OCI-LY3 (cell line): ENCODE measurements at regions not wholly inside any gene's neighbourhood (a gene's known extent, or its start where the extent isn't known, plus 50 kb on each side); places are given as distances from the start of the nearest gene placed in this dataset.

Source experiments
- EZH2phosphoT487 ChIP-seq: fragments of 200-600 bp; shearing (Covaris generic); IDR thresholded peaks from 2 replicates; pipeline ENCODE4 v1.6.1; 2018; ENCODE audit warnings: antibody characterized with exemption, mixed run types, low read depth
- TF ChIP-seq, protein P1 (sequence below): fragments of 200-600, 300-600 bp; sonication (generic); IDR thresholded peaks from 2 replicates; pipeline ENCODE4 v1.5.1; 2014; ENCODE audit warnings: antibody characterized with exemption, low read length, low read depth

DNA sequence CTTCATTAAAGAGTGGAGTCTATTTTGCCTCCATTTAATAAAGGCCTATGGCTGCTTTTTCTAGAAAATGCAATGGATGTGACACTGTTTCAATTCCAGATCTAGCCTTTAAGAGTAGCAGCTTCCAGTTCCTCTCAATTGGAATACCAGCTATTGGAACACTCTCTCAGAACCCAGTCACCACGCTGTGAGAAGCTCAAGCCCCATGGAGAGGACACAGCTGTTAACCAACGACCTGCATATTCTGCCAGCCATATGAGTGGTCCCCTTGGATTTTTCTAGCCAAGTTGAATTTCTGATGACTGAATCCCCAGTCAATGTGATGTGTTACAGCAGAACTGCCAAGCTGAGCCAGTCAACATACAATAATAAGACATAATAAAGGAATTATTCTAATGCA lies 131.8 kb downstream of the TMTC3 start:
- no peak for TF ChIP-seq EZH2phosphoT487
- TF ChIP-seq, protein P1, sequence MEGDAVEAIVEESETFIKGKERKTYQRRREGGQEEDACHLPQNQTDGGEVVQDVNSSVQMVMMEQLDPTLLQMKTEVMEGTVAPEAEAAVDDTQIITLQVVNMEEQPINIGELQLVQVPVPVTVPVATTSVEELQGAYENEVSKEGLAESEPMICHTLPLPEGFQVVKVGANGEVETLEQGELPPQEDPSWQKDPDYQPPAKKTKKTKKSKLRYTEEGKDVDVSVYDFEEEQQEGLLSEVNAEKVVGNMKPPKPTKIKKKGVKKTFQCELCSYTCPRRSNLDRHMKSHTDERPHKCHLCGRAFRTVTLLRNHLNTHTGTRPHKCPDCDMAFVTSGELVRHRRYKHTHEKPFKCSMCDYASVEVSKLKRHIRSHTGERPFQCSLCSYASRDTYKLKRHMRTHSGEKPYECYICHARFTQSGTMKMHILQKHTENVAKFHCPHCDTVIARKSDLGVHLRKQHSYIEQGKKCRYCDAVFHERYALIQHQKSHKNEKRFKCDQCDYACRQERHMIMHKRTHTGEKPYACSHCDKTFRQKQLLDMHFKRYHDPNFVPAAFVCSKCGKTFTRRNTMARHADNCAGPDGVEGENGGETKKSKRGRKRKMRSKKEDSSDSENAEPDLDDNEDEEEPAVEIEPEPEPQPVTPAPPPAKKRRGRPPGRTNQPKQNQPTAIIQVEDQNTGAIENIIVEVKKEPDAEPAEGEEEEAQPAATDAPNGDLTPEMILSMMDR: no peak
